Stimulated activated CD4-positive, alpha-beta T cell treated with anti-CD3 and anti-CD28 coated beads, Interleukin-1b, Interleukin-23, amount 100 ng/mL, for 1 hour (primary cell): ENCODE measurements at regions not wholly inside any gene's neighbourhood (a gene's known extent, or its start where the extent isn't known, plus 50 kb on each side); places are given as distances from the start of the nearest gene placed in this dataset.
"Not testable (repeated sequence)": the region's sequence is repeated elsewhere in the genome, so short reads cannot be mapped to it uniquely, and the experiment has no call there.

Source experiments
- DNase-seq, 2 donors: peaks; one replicate each; pipeline ENCODE4 v3.0.0-alpha.2; 2020; ENCODE audit warnings: low read depth in 2 of 2

DNA sequence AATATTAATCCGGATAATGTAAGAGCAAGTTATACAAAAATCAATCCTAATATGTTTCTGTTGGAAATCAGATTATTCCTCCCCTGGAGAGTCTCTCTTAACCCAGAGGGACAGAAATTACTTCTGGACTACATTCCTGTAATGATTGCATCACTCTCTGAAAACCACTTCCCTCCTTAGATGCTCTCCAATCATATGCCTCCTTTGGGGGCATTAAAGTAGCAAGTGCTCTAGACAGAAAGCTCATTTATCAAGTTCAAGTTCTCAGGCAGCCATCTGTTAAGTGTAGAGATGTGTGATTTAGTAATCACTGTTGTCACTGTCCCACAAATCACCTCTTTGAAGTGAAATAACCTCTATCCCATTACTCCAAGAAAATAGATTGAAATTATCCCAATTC is 247.1 kb downstream of the SLCO4C1 start:
- no peak for DNase-seq

DNA sequence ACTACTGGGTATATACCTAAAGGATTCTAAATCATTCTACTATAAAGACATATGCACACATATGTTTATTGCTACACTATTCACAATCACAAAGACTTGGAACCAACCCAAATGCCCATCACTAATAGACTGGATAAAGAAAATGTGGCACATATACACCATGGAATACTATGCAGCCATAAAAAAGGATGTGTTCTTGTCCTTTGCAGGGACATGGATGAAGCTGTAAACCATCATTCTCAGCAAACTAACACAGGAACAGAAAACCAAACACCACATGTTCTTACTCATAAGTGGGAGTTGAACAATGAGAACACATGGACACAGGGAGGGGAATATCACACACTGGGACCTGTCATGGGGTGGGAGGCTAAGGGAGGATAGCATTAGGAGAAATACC is 249.0 kb downstream of the SLCO4C1 start:
- not testable (repeated sequence) for DNase-seq

DNA sequence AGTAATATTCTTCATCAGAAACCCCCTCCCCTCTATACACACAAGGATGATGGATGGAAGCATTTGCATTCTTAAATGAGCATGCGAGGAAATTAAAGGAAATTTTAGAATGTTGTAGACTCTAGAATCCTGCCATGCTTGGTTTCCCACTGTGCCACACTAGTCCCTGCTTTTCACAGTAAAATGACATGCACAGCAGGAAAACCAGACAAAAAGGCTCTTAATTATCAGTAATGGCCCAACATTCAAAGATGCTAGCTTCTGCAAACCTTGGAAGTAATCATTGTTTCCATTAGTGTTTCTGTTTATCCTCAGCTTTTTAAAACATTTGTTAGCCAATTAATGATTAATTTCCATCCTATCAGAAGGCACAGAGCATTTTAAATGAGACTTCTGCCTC is 255.8 kb downstream of the SLCO4C1 start:
- DNase-seq: no peak

- no peak for DNase-seq
Observed at GRCh38 chr5:102036927-102037326, 259.2 kb downstream of the SLCO4C1 start.

DNA sequence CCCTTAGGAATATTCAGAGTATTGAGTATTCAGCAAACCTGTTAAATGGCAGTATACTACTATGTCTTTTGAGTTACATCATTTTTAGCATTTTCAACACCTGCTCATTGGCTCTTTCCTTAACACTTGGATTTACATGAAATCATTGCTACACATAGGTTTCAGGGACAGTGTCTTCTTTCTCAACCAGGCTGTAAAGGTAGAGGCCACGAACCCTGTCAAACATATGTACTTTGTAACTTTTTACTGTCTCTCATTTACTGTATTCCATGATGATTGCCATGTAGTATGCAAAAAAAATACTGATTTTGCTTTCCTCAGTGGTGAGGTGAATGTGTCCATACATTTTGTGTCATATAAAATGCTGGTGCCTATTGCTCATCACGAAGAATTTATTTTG is 264.4 kb downstream of the SLCO4C1 start:
- DNase-seq: no peak

DNA sequence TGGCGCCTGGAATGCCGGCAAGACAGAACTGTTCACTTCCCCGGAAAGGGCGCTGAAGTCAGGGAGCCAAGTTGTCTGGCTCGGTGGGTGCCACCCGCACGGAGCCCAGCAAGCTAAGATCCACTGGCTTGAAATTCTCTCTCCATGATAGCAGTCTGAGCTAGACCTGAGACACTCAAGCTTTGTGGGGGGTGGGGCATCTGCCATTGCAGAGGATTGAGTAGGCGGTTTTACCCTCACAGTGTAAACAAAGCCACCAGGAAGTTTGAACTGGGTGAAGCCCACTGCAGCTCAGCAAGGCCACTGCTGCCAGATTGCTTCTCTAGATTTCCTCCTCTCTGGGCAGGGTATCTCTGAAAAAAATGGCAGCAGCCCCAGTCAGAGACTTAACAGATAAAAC is 277.4 kb downstream of the SLCO4C1 start:
- no peak for DNase-seq

DNA sequence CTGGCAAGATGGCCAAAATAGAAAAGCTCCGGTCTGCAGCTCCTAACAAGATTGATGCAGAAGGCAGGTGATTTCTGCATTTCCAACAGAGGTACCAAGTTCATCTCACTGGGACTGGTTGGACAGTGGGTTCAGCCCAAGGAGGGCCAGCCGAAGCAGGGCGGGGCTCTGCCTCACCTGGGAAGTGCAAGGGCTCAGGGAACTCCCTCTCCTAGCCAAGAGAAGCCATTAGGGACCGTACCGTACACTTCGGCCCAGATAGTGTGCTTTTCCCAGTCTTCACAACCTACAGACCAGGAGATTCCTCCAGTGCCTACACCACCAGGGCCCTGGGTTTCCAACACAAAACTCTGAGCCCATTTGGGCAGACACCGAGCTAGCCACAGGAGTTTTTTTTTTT is 277.8 kb downstream of the SLCO4C1 start:
- no peak for DNase-seq

DNA sequence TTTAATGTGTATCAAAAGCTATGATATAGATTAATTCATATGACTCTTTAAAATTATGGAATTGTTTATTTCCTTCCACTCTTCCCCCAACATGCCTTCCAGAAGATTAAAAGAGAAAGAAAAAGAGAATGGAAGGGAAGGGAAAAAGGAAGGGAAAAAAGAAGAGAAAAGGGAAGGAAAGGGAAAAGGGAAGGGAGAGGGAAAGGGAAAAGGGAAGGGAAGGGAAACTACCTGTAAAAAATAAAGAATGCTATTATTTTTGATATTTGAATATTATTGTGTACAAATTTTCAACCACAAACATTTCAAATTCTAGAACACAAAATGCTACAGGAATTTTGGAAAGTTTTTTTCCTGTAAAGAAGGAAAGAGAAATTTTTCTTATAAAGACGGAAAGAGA is 281.7 kb downstream of the SLCO4C1 start:
- no peak for DNase-seq

- DNase-seq: no peak
Observed at GRCh38 chr5:102010644-102011043, 285.4 kb downstream of the SLCO4C1 start.

DNA sequence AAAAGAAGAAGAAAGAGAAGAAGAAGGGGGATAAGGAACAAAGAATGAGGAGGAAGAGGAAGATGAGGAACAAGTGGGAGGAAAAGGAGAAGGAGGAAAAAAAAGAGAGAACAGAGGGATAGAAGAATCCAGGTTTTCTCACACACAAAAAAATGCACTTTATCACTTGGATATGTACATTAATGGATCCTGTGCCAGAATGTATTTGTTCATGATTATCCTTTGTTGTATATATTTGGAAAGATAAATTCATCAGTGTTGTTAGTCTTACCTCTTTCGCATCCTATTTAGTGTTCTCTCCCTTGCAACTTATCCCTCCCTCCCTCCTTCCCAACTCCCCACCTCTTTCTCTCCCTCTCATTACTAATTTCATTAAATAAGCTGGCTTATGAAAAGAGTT is 298.8 kb downstream of the SLCO4C1 start:
- DNase-seq: no peak

- no peak for DNase-seq
Observed at GRCh38 chr5:101995585-101995984, 300.5 kb downstream of the SLCO4C1 start.

- DNase-seq: no peak
Observed at GRCh38 chr5:101991486-101991885, 304.6 kb downstream of the SLCO4C1 start.

- DNase-seq: no peak
Observed at GRCh38 chr5:101989659-101990058, 306.4 kb downstream of the SLCO4C1 start.

DNA sequence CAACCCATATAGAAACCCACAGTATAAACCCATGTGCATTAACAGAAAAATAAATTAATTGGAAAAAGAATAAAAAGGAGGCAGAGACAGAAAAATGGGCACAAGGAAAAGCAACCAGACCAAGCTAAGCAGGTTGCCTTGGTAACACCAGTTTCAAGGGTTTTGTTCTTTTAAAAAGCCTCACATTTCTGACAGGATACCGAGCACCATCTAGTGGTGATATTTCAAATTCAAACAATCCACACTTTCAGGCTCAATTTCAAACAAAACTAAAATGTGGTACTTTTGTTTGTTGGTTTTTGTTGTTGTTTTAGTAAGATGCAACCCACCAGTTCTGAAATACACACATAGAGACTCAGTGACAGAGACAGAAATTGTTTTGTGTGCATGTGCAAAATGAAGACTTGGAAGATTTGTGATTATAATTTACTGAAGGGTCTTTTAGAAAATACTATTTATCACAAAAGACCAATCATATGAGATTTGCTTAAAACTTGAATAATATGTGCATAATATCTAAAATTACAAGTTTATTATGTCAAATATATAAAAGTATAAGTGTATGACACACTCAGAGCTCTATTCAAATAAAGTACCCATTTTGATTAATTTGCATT is 318.2 kb downstream of the SLCO4C1 start:
- no peak for DNase-seq

DNA sequence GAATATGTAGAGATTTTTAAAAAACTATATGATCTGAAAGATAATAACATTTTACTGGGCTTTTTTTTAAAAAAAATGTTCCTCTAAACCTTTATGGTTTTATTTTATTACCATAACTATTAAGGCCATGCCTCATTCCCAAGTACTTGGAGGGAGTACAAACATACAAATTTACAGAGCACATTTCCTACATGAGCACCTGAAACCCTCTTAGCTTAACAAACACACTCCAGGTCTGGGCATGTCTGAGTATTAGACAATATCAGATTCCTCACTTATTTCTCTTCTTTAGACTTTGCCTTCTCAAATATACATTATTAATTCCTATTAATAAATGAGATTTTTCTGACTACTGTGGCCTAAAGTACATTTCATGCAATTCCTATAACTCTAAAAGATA is 319.2 kb downstream of the SLCO4C1 start:
- no peak for DNase-seq

DNA sequence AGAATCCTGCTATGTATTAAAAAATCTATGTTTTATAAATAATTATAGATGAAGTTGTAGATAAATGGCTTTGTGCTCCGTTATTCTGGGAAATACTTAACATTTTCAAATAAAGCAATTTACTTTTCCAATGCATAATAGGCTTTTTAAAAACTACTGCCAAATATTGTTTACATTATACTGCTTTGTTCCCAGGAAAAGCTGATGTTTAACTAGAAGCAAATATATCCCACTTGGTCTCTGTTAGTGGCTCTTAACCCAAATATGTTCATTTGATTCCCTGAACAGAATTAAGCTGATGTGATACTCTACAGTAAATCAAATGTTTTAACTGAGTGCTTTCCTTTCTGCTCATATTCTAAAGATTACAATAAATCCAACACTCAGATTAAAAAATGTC is 326.3 kb downstream of the SLCO4C1 start:
- no peak for DNase-seq

GRCh38 chr5:101966476-101966875 is 329.6 kb downstream of the SLCO4C1 start:
- DNase-seq: no peak

GRCh38 chr5:101955891-101956290 is 340.2 kb downstream of the SLCO4C1 start:
- DNase-seq: no peak

DNA sequence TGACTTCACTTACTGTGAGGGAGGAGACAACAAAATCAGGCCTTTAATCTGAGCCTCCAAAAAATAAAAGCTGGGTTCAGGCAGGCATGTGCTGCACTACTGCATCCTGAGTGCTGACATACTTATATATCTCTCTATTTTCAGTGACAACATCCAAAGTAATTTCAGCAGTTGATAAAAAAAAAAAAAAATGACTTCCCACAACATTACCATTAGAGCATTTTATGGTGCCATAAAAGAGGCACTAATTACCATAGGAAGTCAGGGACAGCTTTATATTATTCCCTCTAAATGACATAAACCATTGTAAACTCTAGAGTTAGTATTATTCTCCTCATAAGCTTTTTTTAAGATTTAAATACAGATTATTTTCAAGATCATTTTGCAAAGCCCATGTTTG is 346.1 kb downstream of the SLCO4C1 start:
- DNase-seq: no peak

GRCh38 chr5:101948615-101949014 is 347.5 kb downstream of the SLCO4C1 start:
- DNase-seq: no peak

DNA sequence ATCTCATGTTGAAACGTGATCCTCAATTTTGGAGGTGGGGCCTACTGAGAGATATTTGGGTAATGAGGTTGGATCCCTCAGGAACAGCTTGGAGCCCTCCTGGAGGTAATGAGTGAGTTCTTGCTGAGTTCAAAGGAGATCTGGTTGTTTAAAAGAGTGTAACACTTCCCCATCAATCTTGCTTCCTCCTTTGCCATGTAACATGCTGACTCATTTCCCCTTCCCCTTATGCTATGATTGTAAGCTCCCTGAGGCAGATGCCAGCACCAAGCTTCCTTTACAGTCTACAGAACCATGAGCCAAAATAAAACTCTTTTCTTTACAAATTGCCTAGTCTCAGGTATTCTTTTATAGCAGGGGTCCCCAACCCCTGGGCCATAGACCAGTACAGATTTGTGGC is 352.3 kb downstream of the SLCO4C1 start:
- no peak for DNase-seq

DNA sequence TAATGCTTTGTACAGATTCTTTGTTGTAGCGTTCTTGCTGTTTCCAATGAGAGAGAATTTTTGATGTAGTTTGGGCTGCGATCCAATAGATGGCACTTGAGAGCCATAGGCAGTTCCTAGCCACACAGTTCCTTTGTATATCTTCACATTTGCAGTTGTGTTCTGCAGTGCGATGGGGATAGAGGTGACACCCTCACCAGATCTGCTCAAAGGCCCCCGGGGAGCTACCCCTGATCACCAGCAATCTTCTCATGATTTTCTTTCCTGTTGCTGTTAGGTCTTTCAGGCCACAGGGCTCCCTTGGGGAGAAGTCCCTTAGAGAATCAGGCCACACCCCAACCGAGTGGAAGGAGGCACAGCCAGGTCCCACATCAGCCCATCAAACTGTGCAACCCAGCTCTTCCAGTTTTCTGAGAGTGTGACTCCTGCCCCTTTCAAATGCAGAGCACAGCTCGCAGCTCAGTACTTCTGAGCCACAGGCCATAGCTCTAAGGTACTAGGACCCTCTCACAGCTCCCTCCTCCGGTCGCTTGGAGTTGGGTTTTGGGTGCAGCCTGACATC is 353.7 kb downstream of the SLCO4C1 start:
- no peak for DNase-seq

GRCh38 chr5:101937041-101937440 is 359.0 kb downstream of the SLCO4C1 start:
- DNase-seq: no peak

DNA sequence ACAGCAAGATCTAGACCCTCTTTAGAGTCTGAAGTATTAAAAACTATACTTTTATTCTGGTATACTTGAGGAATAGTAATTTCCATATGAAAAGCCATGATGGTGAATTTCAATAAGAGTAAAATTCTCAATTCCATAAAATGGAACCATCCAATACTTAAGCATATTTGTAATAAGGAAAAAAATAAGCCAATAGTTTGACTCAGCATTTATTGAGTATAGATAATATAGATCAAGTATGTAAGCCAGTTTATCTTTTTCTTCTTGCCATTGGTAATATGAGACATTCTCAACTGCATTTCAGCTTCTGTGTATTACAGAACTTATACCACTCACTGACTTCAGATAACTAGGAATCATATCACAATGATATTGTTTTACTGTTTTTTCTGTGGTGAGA is 361.0 kb downstream of the SLCO4C1 start:
- DNase-seq: no peak
